GM23338 (cell line): ENCODE measurements at regions not wholly inside any gene's neighbourhood (a gene's known extent, or its start where the extent isn't known, plus 50 kb on each side); places are given as distances from the start of the nearest gene placed in this dataset.

ENCODE experiments used
- ATAC-seq: fragments of 200-7000 bp; cut with Tn5 transposase; 3 replicates; pipeline ENCODE4 v1.9.1; 2020
- DNase-seq: peaks from one replicate; pipeline ENCODE4 v3.0.0-alpha.2; 2015; ENCODE audit warnings: low spot score
- H2AFZ ChIP-seq: fragments of 200-600 bp; sonication (generic); 2 replicates; pipeline ENCODE4 v1.8.0; 2016; ENCODE audit warnings: antibody characterized with exemption, mild to moderate bottlenecking, moderate library complexity
- H3F3A ChIP-seq: fragments of 200-600 bp; sonication (generic); replicated peaks from 2 replicates; pipeline ENCODE4 v1.8.0; 2017; ENCODE audit warnings: antibody characterized with exemption, mixed run types, low read depth
- H3K27ac ChIP-seq: fragments of 200-600 bp; sonication (generic); 2 replicates; pipeline ENCODE4 v1.6.1; 2016; ENCODE audit warnings: low read depth
- H3K27me3 ChIP-seq: fragments of 200-600 bp; sonication (generic); 2 replicates; pipeline ENCODE4 v1.8.0; 2016; ENCODE audit warnings: mild to moderate bottlenecking, mixed run types, moderate library complexity; ENCODE audit not compliant: insufficient read depth
- H3K36me3 ChIP-seq: fragments of 200-600 bp; sonication (generic); 2 replicates; pipeline ENCODE4 v1.8.0; 2016; ENCODE audit warnings: mild to moderate bottlenecking; ENCODE audit not compliant: insufficient read depth
- H3K4me1 ChIP-seq: fragments of 200-600 bp; sonication (generic); 2 replicates; pipeline ENCODE4 v1.8.0; 2016; ENCODE audit warnings: mild to moderate bottlenecking, moderate library complexity; ENCODE audit not compliant: insufficient read depth
- H3K4me2 ChIP-seq: fragments of 200-600 bp; sonication (generic); 2 replicates; pipeline ENCODE4 v1.7.1; 2017; ENCODE audit warnings: mixed run types
- H3K4me3 ChIP-seq: fragments of 200-600 bp; sonication (generic); 2 replicates; pipeline ENCODE4 v1.6.1; 2016; ENCODE audit warnings: mixed run types
- H3K79me2 ChIP-seq: fragments of 200-600 bp; sonication (generic); replicated peaks from 2 replicates; pipeline ENCODE4 v1.8.0; 2017; ENCODE audit warnings: mild to moderate bottlenecking; ENCODE audit not compliant: insufficient read depth
- H3K9me2 ChIP-seq: fragments of 200-600 bp; sonication (generic); 2 replicates; pipeline ENCODE4 v1.8.0; 2017; ENCODE audit not compliant: insufficient read depth
- H4K20me1 ChIP-seq: fragments of 200-600 bp; sonication (generic); replicated peaks from 2 replicates; pipeline ENCODE4 v1.8.0; 2017; ENCODE audit warnings: mild to moderate bottlenecking; ENCODE audit not compliant: insufficient read depth
- H3K27ac Mint-ChIP-seq: 2 replicates; pipeline ENCODE4 v1.8.0; 2020; ENCODE audit warnings: inconsistent platforms, mild to moderate bottlenecking, moderate library complexity, mixed read lengths
- H3K27me3 Mint-ChIP-seq: 3 replicates; pipeline ENCODE4 v1.8.0; 2022; ENCODE audit warnings: low read depth, mild to moderate bottlenecking, moderate library complexity, mixed read lengths, inconsistent platforms; ENCODE audit not compliant: insufficient read depth, poor library complexity
- H3K36me3 Mint-ChIP-seq: 3 replicates; pipeline ENCODE4 v1.8.0; 2021; ENCODE audit warnings: low read depth, mild to moderate bottlenecking, inconsistent platforms, moderate library complexity, mixed read lengths
- H3K4me1 Mint-ChIP-seq: 3 replicates; pipeline ENCODE4 v1.8.0; 2020; ENCODE audit warnings: mild to moderate bottlenecking, inconsistent platforms, mixed read lengths
- H3K4me3 Mint-ChIP-seq: 3 replicates; pipeline ENCODE4 v1.8.0; 2021; ENCODE audit warnings: moderate library complexity, mild to moderate bottlenecking, inconsistent platforms, mixed read lengths
- H3K9me3 Mint-ChIP-seq: 3 replicates; pipeline ENCODE4 v1.8.0; 2020; ENCODE audit warnings: moderate library complexity, mild to moderate bottlenecking, inconsistent platforms, mixed read lengths
- CREB1 ChIP-seq: fragments of 250-450 bp; sonication (Bioruptor Pico); IDR thresholded peaks from 2 replicates; pipeline ENCODE4 v1.5.0; 2020; ENCODE audit warnings: low read depth, mild to moderate bottlenecking, moderate library complexity
- REST ChIP-seq: IDR thresholded peaks from one replicate; pipeline ENCODE4 v1.6.1; 2018; ENCODE audit warnings: antibody characterized with exemption; ENCODE audit not compliant: unreplicated experiment
- STAT1 ChIP-seq: IDR thresholded peaks from one replicate; pipeline ENCODE4 v1.6.1; 2016; ENCODE audit warnings: antibody characterized with exemption; ENCODE audit not compliant: unreplicated experiment
- ZNF114 ChIP-seq: fragments of 250-450 bp; sonication (Bioruptor Pico); IDR thresholded peaks from 2 replicates; pipeline ENCODE4 v1.5.0; 2020; ENCODE audit warnings: mild to moderate bottlenecking, moderate library complexity
- ZNF331 ChIP-seq: fragments of 250-450 bp; sonication (Bioruptor Pico); IDR thresholded peaks from 2 replicates; pipeline ENCODE4 v1.5.0; 2020; ENCODE audit warnings: low read depth, mild to moderate bottlenecking, moderate library complexity
- ZNF462 ChIP-seq: fragments of 250-450 bp; sonication (Bioruptor Pico); IDR thresholded peaks from 2 replicates; pipeline ENCODE4 v1.5.0; 2020; ENCODE audit warnings: mild to moderate bottlenecking, moderate library complexity
- TF ChIP-seq, protein P1 (sequence below), 2 experiments: fragments of 200-600 bp in 1 of 2; sonication (generic) in 1 of 2; conservative IDR thresholded peaks; 2 replicates each; pipeline versions ENCODE4 v1.5.1 to v1.6.1; 2016 to 2017; ENCODE audit warnings: antibody characterized with exemption in 2 of 2, low read depth in 2 of 2, mild to moderate bottlenecking in 2 of 2, moderate library complexity in 1 of 2

DNA sequence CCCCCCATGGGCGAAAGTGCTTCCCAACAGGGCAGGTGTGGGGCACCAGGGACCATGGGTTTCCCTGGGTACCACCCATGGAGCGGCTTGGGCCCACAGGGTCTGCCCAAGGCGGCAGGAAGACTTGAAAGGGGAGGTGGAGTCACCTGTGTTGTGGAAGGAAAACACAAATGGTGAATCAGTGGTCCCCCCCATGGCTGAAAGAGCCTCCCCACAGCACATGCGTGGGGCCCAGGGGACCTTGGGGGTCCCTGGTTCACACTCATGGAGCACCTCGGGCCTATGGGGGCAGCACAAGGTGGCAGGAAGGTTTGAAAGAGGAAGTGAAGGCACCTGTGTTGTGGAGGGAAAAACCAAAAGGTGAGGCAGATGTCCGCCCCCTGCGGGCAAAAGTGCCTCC, 581.9 kb downstream of the ALG10 start (continued):
- no peak for TF ChIP-seq REST
- TF ChIP-seq STAT1: no peak

GRCh38 chr12:34604631-34605509, 582.6 kb downstream of the ALG10 start:
- no peak overlapping the region for H3K4me3 Mint-ChIP-seq
- H3K36me3 Mint-ChIP-seq: peaks cover 41% of the 10 kb centered on the region
- H3K9me3 Mint-ChIP-seq: peaks cover 93% of the 10 kb centered on the region
- TF ChIP-seq ZNF331 (CRISPR knock-in tag) (no peak), ZNF114 (CRISPR knock-in tag) (no peak), CREB1 (CRISPR knock-in tag) (no peak), REST (no peak), ZNF462 (CRISPR knock-in tag) (no peak)
- TF ChIP-seq, protein P1, sequence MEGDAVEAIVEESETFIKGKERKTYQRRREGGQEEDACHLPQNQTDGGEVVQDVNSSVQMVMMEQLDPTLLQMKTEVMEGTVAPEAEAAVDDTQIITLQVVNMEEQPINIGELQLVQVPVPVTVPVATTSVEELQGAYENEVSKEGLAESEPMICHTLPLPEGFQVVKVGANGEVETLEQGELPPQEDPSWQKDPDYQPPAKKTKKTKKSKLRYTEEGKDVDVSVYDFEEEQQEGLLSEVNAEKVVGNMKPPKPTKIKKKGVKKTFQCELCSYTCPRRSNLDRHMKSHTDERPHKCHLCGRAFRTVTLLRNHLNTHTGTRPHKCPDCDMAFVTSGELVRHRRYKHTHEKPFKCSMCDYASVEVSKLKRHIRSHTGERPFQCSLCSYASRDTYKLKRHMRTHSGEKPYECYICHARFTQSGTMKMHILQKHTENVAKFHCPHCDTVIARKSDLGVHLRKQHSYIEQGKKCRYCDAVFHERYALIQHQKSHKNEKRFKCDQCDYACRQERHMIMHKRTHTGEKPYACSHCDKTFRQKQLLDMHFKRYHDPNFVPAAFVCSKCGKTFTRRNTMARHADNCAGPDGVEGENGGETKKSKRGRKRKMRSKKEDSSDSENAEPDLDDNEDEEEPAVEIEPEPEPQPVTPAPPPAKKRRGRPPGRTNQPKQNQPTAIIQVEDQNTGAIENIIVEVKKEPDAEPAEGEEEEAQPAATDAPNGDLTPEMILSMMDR (conservative IDR thresholded peaks at IDR 0.05; ENCODE audit: low read depth in 2 of 2): no peak

More at GRCh38 chr12:34604631-34605509, 582.6 kb downstream of the ALG10 start:
- Mint-ChIP-seq H3K4me1 (no peaks in the 10 kb centered on the region), H3K27me3 (peaks cover 3% of the 10 kb centered on the region), H3K27ac (no peak overlapping the region)
- DNase-seq (no peak), ATAC-seq (no peak)
- no peaks in the 10 kb centered on the region for H4K20me1 ChIP-seq
- H3K4me2 ChIP-seq: no peak overlapping the region
- H3K36me3 ChIP-seq: no peaks in the 10 kb centered on the region
- no peak overlapping the region for H2AFZ ChIP-seq
- no peaks in the 10 kb centered on the region for H3K79me2 ChIP-seq
- H3K4me1 ChIP-seq: no peaks in the 10 kb centered on the region
- H3K9me2 ChIP-seq: no peaks in the 10 kb centered on the region
- H3K4me3 ChIP-seq: no peak overlapping the region
- H3F3A ChIP-seq: no peaks in the 10 kb centered on the region
- no peaks in the 10 kb centered on the region for H3K27me3 ChIP-seq
- no peak overlapping the region for H3K27ac ChIP-seq
